ENCODE measurements at regions not wholly inside any gene's neighbourhood (a gene's known extent, or its start where the extent isn't known, plus 50 kb on each side); places are given as distances from the start of the nearest gene placed in this dataset.

GRCh38 chr9:17081814-17082213 lies 53.0 kb upstream of the CNTLN start:
- TF ChIP-seq CTCF (conservative IDR thresholded peaks at IDR 0.05) (no peak; the same call in 1 of the 2 replicates), ZFX (IDR thresholded peaks at IDR 0.05) (no peak)
